OCI-LY7 (cell line): ENCODE measurements at regions not wholly inside any gene's neighbourhood (a gene's known extent, or its start where the extent isn't known, plus 50 kb on each side); places are given as distances from the start of the nearest gene placed in this dataset.

Source experiments
- EZH2phosphoT487 ChIP-seq: fragments of 200-600 bp; sonication (generic); IDR thresholded peaks from 2 replicates; pipeline ENCODE4 v1.6.1; 2018; ENCODE audit warnings: low read depth, borderline replicate concordance, mild to moderate bottlenecking, mixed run types, antibody characterized with exemption, low read length, moderate library complexity, mixed read lengths
- TF ChIP-seq, protein P1 (sequence below): fragments of 200-600 bp; sonication (generic); conservative IDR thresholded peaks from 2 replicates; pipeline ENCODE4 v1.5.1; 2014; ENCODE audit warnings: mild to moderate bottlenecking, antibody characterized with exemption, low read length, moderate library complexity, mixed read lengths

DNA sequence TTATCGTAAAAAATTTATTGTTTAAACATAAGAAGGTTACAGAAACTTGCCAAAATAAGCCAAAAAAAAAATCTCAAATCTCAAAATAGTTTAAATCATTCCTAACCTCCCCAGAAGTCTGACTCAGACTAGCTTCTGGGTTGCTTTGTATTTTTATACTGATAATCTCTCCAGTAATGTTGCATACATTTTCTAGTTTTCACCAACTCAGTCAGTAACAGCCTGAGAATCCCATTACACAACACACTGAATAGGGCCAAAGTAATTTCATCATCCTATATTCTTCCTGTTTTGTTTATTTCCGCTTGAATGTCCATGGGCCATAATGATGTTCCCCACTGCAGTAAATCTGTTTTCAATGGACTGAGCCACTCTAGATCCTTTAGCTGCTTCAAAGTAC, 478.5 kb downstream of the GPAM start:
- TF ChIP-seq, protein P1, sequence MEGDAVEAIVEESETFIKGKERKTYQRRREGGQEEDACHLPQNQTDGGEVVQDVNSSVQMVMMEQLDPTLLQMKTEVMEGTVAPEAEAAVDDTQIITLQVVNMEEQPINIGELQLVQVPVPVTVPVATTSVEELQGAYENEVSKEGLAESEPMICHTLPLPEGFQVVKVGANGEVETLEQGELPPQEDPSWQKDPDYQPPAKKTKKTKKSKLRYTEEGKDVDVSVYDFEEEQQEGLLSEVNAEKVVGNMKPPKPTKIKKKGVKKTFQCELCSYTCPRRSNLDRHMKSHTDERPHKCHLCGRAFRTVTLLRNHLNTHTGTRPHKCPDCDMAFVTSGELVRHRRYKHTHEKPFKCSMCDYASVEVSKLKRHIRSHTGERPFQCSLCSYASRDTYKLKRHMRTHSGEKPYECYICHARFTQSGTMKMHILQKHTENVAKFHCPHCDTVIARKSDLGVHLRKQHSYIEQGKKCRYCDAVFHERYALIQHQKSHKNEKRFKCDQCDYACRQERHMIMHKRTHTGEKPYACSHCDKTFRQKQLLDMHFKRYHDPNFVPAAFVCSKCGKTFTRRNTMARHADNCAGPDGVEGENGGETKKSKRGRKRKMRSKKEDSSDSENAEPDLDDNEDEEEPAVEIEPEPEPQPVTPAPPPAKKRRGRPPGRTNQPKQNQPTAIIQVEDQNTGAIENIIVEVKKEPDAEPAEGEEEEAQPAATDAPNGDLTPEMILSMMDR = no peak
- TF ChIP-seq EZH2phosphoT487 = no peak
